Natural killer cell (primary cell): ENCODE measurements at regions not wholly inside any gene's neighbourhood (a gene's known extent, or its start where the extent isn't known, plus 50 kb on each side); places are given as distances from the start of the nearest gene placed in this dataset.

Experiments used
- ATAC-seq, 3 donors: fragments of 150-1000 bp in 2 of 3; fragments of 200-7000 bp in 1 of 3; cut with Tn5 transposase; 1 replicate in 1 of 3; 2 replicates in 2 of 3; pipeline ENCODE4 v1.10.0; 2021; ENCODE audit warnings: mild to moderate bottlenecking in 2 of 3, moderate library complexity in 2 of 3
- DNase-seq, 2 donors: peaks; one replicate each; pipeline versions ENCODE4 v3.0.0 to v3.0.0-alpha.2; 2013 to 2021; ENCODE audit warnings: mixed read lengths in 1 of 2
- H3K27ac ChIP-seq: one replicate; pipeline ENCODE4 v1.5.1; 2013; ENCODE audit warnings: mild to moderate bottlenecking, low read length
- H3K27me3 ChIP-seq: one replicate; pipeline ENCODE4 v1.6.1; 2013; ENCODE audit warnings: low read length; ENCODE audit not compliant: control insufficient read depth, insufficient read depth
- H3K36me3 ChIP-seq: one replicate; pipeline ENCODE4 v1.6.1; 2013; ENCODE audit warnings: low read length; ENCODE audit not compliant: control insufficient read depth, insufficient read depth
- H3K4me1 ChIP-seq: one replicate; pipeline ENCODE4 v1.6.1; 2013; ENCODE audit warnings: low read length; ENCODE audit not compliant: control insufficient read depth, insufficient read depth
- H3K4me3 ChIP-seq: one replicate; pipeline ENCODE4 v1.5.1; 2013; ENCODE audit warnings: low read length
- H3K9me3 ChIP-seq: one replicate; pipeline ENCODE4 v1.6.1; 2013; ENCODE audit warnings: low read length; ENCODE audit not compliant: control insufficient read depth, insufficient read depth
- H3K27ac Mint-ChIP-seq, 2 donors: one replicate each; pipeline ENCODE4 v1.8.0; 2022; ENCODE audit warnings: mild to moderate bottlenecking in 2 of 2, mixed read lengths in 2 of 2, moderate library complexity in 1 of 2
- H3K27me3 Mint-ChIP-seq, 2 donors: one replicate each; pipeline ENCODE4 v1.8.0; 2022; ENCODE audit warnings: low read depth in 2 of 2, mixed read lengths in 2 of 2
- H3K36me3 Mint-ChIP-seq: one replicate; pipeline ENCODE4 v1.8.0; 2022; ENCODE audit warnings: mixed read lengths
- H3K4me1 Mint-ChIP-seq, 2 donors: one replicate each; pipeline ENCODE4 v1.8.0; 2022; ENCODE audit warnings: mixed read lengths in 2 of 2
- H3K4me3 Mint-ChIP-seq: one replicate; pipeline ENCODE4 v1.8.0; 2022; ENCODE audit warnings: mild to moderate bottlenecking, moderate library complexity, mixed read lengths
- H3K9me3 Mint-ChIP-seq, 2 donors: one replicate each; pipeline ENCODE4 v1.8.0; 2022; ENCODE audit warnings: mixed read lengths in 2 of 2
- whole genome bisulfite sequencing: methylation state at CpG from one replicate; pipeline ENCODE4 v1.1.7; 2013; ENCODE audit warnings: missing lambda C conversion rate; ENCODE audit not compliant: insufficient coverage; 5-methylcytosine and 5-hydroxymethylcytosine counted together
- intact Hi-C: fragments of 100-400 bp; cut with micrococcal nuclease; formaldehyde crosslinking; loops from one replicate; pipeline ENCODE4 v1.14.2; 2022
- TF ChIP-seq, protein P1 (sequence below): fragments of 200-600 bp; IDR thresholded peaks from one replicate; pipeline ENCODE4 v1.8.0; 2022; ENCODE audit warnings: antibody characterized with exemption

DNA sequence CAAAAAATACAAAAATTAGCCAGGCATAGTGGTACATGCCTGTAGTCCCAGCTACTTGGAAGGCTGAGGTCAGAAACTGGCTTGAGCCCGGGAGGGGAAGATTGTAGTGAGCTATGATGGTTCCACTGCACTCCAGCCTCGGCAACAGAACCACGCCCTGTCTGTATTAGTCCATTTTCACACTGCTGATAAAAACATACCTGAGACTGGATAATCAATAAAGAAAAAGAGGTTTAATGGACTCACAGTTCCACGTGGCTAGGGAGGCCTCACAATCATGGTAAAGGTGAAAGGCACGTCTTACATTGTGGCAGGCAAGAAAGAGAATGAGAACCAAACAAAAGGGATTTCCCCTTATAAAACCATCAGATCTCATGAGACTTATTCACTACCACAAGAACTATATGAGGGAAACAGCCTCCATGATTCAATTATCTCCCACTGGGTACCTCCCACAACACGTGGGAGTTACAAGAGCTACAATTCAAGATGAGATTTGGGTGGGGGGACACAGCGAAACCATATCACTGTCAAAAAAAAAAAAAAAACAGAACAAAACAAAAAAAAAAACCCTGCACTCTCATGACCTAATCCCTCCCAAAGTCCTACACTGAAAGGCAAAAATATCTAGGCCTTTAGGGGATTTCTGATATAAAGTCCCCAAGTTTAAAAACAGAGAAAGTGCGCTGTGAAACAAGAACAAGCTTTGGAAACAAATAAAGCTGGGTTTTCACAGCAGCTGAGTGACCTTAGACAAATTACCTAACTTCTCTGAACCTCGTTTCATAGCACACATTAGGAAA lies 224.7 kb downstream of the IGSF11 start:
- Mint-ChIP-seq H3K36me3 (no peaks in the 10 kb centered on the region), H3K4me1 (no peaks in the 10 kb centered on the region), H3K27ac (no peak overlapping the region), H3K9me3 (peaks cover 0 to 3% of the 10 kb centered on the region in 2 donors), H3K4me3 (no peak overlapping the region), H3K27me3 (peaks cover 2 to 24% of the 10 kb centered on the region in 2 donors)
- DNase-seq, result no peak
- Histone ChIP-seq H3K27me3 (no peaks in the 10 kb centered on the region), H3K4me3 (no peak overlapping the region), H3K4me1 (no peaks in the 10 kb centered on the region), H3K9me3 (no peaks in the 10 kb centered on the region), H3K36me3 (no peaks in the 10 kb centered on the region), H3K27ac (no peak overlapping the region)
- TF ChIP-seq, protein P1, sequence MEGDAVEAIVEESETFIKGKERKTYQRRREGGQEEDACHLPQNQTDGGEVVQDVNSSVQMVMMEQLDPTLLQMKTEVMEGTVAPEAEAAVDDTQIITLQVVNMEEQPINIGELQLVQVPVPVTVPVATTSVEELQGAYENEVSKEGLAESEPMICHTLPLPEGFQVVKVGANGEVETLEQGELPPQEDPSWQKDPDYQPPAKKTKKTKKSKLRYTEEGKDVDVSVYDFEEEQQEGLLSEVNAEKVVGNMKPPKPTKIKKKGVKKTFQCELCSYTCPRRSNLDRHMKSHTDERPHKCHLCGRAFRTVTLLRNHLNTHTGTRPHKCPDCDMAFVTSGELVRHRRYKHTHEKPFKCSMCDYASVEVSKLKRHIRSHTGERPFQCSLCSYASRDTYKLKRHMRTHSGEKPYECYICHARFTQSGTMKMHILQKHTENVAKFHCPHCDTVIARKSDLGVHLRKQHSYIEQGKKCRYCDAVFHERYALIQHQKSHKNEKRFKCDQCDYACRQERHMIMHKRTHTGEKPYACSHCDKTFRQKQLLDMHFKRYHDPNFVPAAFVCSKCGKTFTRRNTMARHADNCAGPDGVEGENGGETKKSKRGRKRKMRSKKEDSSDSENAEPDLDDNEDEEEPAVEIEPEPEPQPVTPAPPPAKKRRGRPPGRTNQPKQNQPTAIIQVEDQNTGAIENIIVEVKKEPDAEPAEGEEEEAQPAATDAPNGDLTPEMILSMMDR, result no peak
- intact Hi-C loops, result no loop called here
- ATAC-seq, result no peak
- 78% methylated on average over 6 of the region's 9 CpGs for WGBS

DNA sequence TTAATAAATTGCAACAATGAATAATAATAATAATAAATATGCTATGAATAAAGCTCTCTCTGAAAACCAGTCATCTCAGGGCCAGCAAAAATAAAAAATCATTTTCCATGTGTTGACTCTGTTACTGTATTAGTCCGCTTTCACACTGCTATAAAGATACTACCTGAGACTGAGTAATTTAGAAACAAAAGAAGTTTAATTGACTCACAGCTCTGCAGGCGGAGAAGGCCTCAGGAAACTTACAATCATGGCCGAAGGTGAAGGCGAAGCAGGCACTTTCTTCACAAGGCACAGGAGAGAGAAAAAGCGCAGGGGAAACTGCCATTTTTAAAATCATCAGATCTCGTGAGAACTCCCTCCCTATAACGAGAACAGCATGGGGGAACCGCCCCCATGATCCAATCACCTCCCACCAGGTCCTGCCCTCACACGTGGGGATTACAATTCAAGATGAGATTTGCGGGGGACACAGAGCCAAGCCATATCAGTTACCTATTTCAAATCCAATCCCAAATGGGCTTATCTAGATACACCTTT lies 224.1 kb downstream of the IGSF11 start:
- no peaks in the 10 kb centered on the region for H3K9me3 ChIP-seq
- H3K4me1 ChIP-seq, result no peaks in the 10 kb centered on the region
- H3K27me3 Mint-ChIP-seq, result peaks cover 2 to 24% of the 10 kb centered on the region in 2 donors
- WGBS, result 84% methylated on average over 10 of the region's 10 CpGs
- intact Hi-C loops, result no loop called here
- no peaks in the 10 kb centered on the region for H3K36me3 ChIP-seq
- TF ChIP-seq, protein P1, result no peak
- no peaks in the 10 kb centered on the region for H3K27me3 ChIP-seq
- no peak overlapping the region for H3K4me3 Mint-ChIP-seq
- no peak overlapping the region for H3K4me3 ChIP-seq
- H3K4me1 Mint-ChIP-seq, result no peaks in the 10 kb centered on the region
- no peak overlapping the region for H3K27ac ChIP-seq
- peaks cover 0 to 3% of the 10 kb centered on the region in 2 donors for H3K9me3 Mint-ChIP-seq
- ATAC-seq, result no peak
- DNase-seq, result no peak
- no peaks in the 10 kb centered on the region for H3K36me3 Mint-ChIP-seq
- no peak overlapping the region for H3K27ac Mint-ChIP-seq

DNA sequence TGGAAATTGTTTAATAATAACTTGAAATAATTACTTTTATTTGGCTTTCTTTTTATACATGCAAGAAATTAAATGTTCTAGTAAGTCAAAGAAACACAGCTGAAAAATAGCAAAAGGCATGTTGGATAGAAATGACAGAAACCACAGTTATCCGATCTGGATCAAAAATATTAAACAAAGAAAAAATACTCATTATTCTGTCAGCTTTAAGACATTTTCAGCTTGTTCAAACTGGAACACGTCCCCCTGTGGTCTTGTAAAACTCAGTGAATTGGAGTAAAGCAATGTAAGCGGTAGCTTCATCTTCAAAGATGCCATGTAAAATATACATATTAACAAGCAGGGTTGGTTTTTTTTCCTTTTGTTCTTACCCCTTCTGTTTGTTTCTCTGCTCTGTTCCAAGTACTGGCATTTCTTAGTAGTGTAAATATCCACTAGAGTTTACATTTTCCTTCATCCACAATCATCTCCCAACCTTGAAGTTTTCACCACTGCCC lies 223.4 kb downstream of the IGSF11 start:
- Mint-ChIP-seq H3K36me3 (no peaks in the 10 kb centered on the region), H3K4me1 (no peaks in the 10 kb centered on the region), H3K27ac (no peak overlapping the region), H3K4me3 (no peak overlapping the region), H3K27me3 (peaks cover 2 to 24% of the 10 kb centered on the region in 2 donors), H3K9me3 (peaks cover 0 to 3% of the 10 kb centered on the region in 2 donors)
- TF ChIP-seq, protein P1, result no peak
- Histone ChIP-seq H3K36me3 (no peaks in the 10 kb centered on the region), H3K4me3 (no peak overlapping the region), H3K9me3 (no peaks in the 10 kb centered on the region), H3K4me1 (no peaks in the 10 kb centered on the region), H3K27me3 (no peaks in the 10 kb centered on the region), H3K27ac (no peak overlapping the region)
- no CpG with 5 or more reads among the region's 3 CpGs for WGBS
- ATAC-seq (no peak), DNase-seq (no peak)
- intact Hi-C loops, result no loop called here
